ENCODE measurements at regions not wholly inside any gene's neighbourhood (a gene's known extent, or its start where the extent isn't known, plus 50 kb on each side); places are given as distances from the start of the nearest gene placed in this dataset.

DNA sequence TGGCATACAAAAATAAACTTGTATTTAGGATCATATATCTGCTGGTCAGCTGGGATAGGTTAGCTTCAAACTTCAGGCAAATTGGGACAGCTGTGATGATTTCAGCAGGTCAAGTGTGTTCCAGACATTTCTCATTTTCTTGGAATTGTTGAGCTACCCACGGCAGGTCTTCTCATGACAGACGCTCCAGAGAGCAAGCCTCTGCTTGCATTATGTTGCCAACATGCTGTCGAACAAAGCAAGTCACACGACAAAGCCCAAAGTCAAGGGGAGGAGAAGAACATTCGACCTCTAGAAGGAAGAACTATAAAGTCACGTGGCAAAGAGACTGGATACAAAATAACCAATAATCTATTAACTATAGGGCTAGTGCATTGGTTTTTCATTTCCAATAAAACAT is 103.5 kb downstream of the RAB18 start:
- H3K9me3 ChIP-seq (replicated peaks; ENCODE audit: control insufficient read depth, insufficient read depth, low read length), result no peaks in the 10 kb centered on the region

More for the DNA sequence above, 103.5 kb downstream of the RAB18 start:
- no TSS peak for BruUV-seq (replicated peaks)
- FAIRE-seq, result no peak
- no peak overlapping the region for H3K4me3 ChIP-seq
- no peaks in the 10 kb centered on the region for H3K36me3 ChIP-seq (ENCODE audit: control insufficient read depth in 2 of 2, insufficient read depth in 2 of 2, low read length in 1 of 2)
- no peak for ATAC-seq
- no peak overlapping the region for H3K4me2 ChIP-seq (ENCODE audit: control insufficient read depth, insufficient read depth)
- ChIA-PET POLR2A (interaction anchor here (0.5 kb wide), 1 partner anchor 55 kb away, joined by 3 read pairs; no protein-coding TSS in a partner anchor), CTCF (no interaction called here), RAD21 (ENCODE audit: unreplicated experiment) (no interaction called here), SMC1A (ENCODE audit: uncharacterized antibody, unreplicated experiment) (interaction anchor here (0.9 kb wide), 1 partner anchor 81 kb away, joined by 3 read pairs; no protein-coding TSS in a partner anchor)
- intact Hi-C loops (cut with micrococcal nuclease; ENCODE audit: unreplicated experiment), result no loop called here
- H3K27ac ChIP-seq (ENCODE audit: control insufficient read depth, insufficient read depth), result no peak overlapping the region
- WGBS (ENCODE audit: insufficient coverage, insufficient replicate concordance, low lambda C conversion rate, missing lambda C conversion rate), result 23% methylated on average over 6 of the region's 6 CpGs
- in situ Hi-C loops (cut with MboI), result no loop called here
- no peaks in the 10 kb centered on the region for H4K20me1 ChIP-seq (ENCODE audit: control insufficient read depth, insufficient read depth)
- no peak overlapping the region for H2AFZ ChIP-seq (ENCODE audit: control insufficient read depth, low read depth, low read length)
- TF ChIP-seq STAT1 (conservative IDR thresholded peaks at IDR 0.05) (no peak), MXI1 (IDR thresholded peaks at IDR 0.05; ENCODE audit: low read depth, low read length) (no peak), EGR1 (IDR thresholded peaks at IDR 0.05; ENCODE audit: borderline replicate concordance in 1 of 2, low read depth in 2 of 2, low read length in 2 of 2) (no peak)
- TF ChIP-seq, protein P1, sequence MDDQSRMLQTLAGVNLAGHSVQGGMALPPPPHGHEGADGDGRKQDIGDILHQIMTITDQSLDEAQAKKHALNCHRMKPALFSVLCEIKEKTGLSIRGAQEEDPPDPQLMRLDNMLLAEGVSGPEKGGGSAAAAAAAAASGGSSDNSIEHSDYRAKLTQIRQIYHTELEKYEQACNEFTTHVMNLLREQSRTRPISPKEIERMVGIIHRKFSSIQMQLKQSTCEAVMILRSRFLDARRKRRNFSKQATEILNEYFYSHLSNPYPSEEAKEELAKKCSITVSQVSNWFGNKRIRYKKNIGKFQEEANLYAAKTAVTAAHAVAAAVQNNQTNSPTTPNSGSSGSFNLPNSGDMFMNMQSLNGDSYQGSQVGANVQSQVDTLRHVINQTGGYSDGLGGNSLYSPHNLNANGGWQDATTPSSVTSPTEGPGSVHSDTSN (IDR thresholded peaks at IDR 0.05; ENCODE audit: insufficient replicate concordance, low read depth, low read length), result no peak
- TF ChIP-seq, protein P2, sequence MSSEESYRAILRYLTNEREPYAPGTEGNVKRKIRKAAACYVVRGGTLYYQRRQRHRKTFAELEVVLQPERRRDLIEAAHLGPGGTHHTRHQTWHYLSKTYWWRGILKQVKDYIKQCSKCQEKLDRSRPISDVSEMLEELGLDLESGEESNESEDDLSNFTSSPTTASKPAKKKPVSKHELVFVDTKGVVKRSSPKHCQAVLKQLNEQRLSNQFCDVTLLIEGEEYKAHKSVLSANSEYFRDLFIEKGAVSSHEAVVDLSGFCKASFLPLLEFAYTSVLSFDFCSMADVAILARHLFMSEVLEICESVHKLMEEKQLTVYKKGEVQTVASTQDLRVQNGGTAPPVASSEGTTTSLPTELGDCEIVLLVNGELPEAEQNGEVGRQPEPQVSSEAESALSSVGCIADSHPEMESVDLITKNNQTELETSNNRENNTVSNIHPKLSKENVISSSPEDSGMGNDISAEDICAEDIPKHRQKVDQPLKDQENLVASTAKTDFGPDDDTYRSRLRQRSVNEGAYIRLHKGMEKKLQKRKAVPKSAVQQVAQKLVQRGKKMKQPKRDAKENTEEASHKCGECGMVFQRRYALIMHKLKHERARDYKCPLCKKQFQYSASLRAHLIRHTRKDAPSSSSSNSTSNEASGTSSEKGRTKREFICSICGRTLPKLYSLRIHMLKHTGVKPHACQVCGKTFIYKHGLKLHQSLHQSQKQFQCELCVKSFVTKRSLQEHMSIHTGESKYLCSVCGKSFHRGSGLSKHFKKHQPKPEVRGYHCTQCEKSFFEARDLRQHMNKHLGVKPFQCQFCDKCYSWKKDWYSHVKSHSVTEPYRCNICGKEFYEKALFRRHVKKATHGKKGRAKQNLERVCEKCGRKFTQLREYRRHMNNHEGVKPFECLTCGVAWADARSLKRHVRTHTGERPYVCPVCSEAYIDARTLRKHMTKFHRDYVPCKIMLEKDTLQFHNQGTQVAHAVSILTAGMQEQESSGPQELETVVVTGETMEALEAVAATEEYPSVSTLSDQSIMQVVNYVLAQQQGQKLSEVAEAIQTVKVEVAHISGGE (CRISPR knock-in tag; IDR thresholded peaks at IDR 0.05), result no peak
- DNase-seq (ENCODE audit: low read depth, low spot score), result no peak
- H3K4me1 ChIP-seq (ENCODE audit: control insufficient read depth, insufficient read depth, low read length), result no peaks in the 10 kb centered on the region
- no peak overlapping the region for H3K9ac ChIP-seq (ENCODE audit: control insufficient read depth, insufficient read depth, low read length)
- H3K79me2 ChIP-seq (ENCODE audit: control insufficient read depth, insufficient read depth, low read length), result no peaks in the 10 kb centered on the region
- no peaks in the 10 kb centered on the region; a peak in 1 of 4 replicates for H3K27me3 ChIP-seq (replicated peaks in 1 of 2; ENCODE audit: control insufficient read depth in 2 of 2, insufficient read depth in 2 of 2, low read length in 1 of 2)
